GM10266 (cell line): ENCODE measurements at regions not wholly inside any gene's neighbourhood (a gene's known extent, or its start where the extent isn't known, plus 50 kb on each side); places are given as distances from the start of the nearest gene placed in this dataset.

Source experiments
- DNase-seq: peaks from one replicate; pipeline ENCODE4 v3.0.0; 2012; ENCODE audit errors: extremely low spot score
- CTCF ChIP-seq: IDR thresholded peaks from 2 replicates; pipeline ENCODE4 v1.5.1; 2012; ENCODE audit warnings: mild to moderate bottlenecking, low read depth; ENCODE audit not compliant: control insufficient read depth, insufficient read depth; ENCODE audit errors: missing control alignments

- DNase-seq = no peak
- TF ChIP-seq CTCF = no peak
Measured at GRCh38 chr6:1540864-1541521, 68.7 kb upstream of the FOXC1 start.

GRCh38 chr6:1542335-1542734 is 67.4 kb upstream of the FOXC1 start:
- DNase-seq = no peak
- no peak for TF ChIP-seq CTCF

GRCh38 chr6:1542764-1543163 is 67.0 kb upstream of the FOXC1 start:
- no peak for DNase-seq

GRCh38 chr6:1544000-1544399 is 65.7 kb upstream of the FOXC1 start:
- TF ChIP-seq CTCF = no peak
- no peak for DNase-seq

More at GRCh38 chr6:1542764-1543163, 67.0 kb upstream of the FOXC1 start:
- TF ChIP-seq CTCF = no peak

GRCh38 chr6:1544603-1545002 is 65.1 kb upstream of the FOXC1 start:
- TF ChIP-seq CTCF = no peak

GRCh38 chr6:1545654-1546053 is 64.1 kb upstream of the FOXC1 start:
- no peak for DNase-seq
- no peak for TF ChIP-seq CTCF

More at GRCh38 chr6:1544603-1545002, 65.1 kb upstream of the FOXC1 start:
- DNase-seq = no peak

GRCh38 chr6:1547785-1548184 is 61.9 kb upstream of the FOXC1 start:
- no peak for TF ChIP-seq CTCF
- no peak for DNase-seq
